Neural progenitor cell (in vitro differentiated cells): ENCODE measurements at regions not wholly inside any gene's neighbourhood (a gene's known extent, or its start where the extent isn't known, plus 50 kb on each side); places are given as distances from the start of the nearest gene placed in this dataset.

Experiments
- CTCF ChIP-seq: fragments of 200-600 bp; sonication (generic); IDR thresholded peaks from 2 replicates; pipeline ENCODE4 v1.5.1; 2017; ENCODE audit warnings: antibody characterized with exemption, mild to moderate bottlenecking
- EZH2 ChIP-seq: fragments of 200-600 bp; sonication (generic); IDR thresholded peaks from 2 replicates; pipeline ENCODE4 v1.6.1; 2017; ENCODE audit warnings: antibody characterized with exemption, mild to moderate bottlenecking, moderate library complexity

- TF ChIP-seq CTCF (no peak), EZH2 (no peak)
Measured at GRCh38 chr16:87241137-87241771, 75.9 kb downstream of the C16orf95 start.
